Stimulated activated CD8-positive, alpha-beta memory T cell treated with anti-CD3 and anti-CD28 coated beads, Interleukin-4, amount 100 ng/mL, for 4 hours (primary cell): ENCODE measurements at regions not wholly inside any gene's neighbourhood (a gene's known extent, or its start where the extent isn't known, plus 50 kb on each side); places are given as distances from the start of the nearest gene placed in this dataset.
A peak's percentile ranks its signal among the peaks of the same experiment; 100 is the strongest.
"Not testable (repeated sequence)": the region's sequence is repeated elsewhere in the genome, so short reads cannot be mapped to it uniquely, and the experiment has no call there.

Experiments
- DNase-seq, 2 donors: peaks; one replicate each; pipeline ENCODE4 v3.0.0-alpha.2; 2020; ENCODE audit warnings: low read depth in 2 of 2, low spot score in 1 of 2

DNA sequence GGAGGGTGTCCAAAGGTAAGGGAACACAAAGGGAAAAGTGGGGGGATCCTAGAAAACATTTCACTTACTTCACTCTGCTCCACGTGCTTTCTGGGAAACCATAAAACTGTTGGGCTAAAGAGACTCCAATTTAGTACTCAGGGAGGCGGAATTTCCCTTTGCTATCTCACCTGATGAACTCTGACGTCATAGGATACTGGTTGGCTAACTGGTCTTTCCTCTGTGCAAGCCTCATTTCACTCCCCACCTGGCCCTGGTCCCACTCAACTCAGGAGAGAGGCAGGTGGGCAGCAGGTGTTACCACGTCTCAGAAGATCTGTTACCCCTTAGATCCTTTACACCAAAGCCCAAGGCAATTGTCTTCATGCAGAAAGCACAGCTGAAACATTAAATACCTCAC is 51.8 kb upstream of the PMAIP1 start:
- no peak for DNase-seq

DNA sequence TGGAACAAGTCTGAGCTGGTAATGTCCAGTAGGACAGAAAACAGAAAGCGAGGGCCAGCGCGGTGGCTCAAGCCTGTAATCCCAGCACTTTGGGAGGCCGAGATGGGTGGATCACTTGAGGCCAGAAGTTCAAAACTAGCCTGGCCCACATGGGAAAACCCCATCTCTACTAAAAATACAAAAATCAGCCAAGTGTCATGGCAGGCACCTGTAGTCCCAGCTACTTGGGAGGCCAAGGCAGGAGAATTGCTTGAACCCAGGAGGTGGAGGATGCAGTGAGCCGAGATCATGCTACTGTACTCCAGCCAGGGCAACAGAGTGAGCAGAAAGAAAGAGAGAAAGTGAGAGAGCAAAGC is 52.3 kb upstream of the PMAIP1 start:
- not testable (repeated sequence) for DNase-seq

DNA sequence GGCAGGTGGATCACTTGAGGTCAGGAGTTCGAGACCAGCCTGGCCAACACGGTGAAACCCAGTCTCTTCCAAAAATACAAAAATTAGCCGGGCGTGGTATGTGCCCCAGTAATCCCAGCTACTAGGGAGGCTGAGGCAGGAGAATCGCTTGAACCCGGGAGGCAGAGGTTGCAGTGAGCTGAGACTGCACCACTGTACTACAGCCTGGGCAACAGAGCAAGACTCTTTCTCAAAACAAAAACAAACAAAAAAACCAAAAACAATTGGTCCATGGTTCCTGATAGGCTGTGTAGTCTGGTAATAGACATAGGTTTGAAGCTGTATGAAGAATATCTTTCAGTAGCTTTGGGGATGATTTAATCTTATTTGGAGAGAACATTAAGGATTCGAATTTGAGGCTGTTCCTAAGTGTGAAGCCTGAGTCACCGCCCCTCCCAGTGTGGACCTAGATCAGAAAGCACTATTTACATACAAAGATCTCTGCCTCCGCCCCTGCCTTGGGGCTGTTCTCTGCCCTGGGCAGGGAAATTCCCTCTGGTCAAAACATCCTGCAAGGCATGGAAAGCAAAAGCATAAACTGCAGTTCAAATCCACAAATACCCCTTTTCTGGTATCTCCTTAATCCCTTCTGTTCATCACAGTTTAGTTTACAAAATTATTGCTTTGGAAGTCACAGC is 52.8 kb upstream of the PMAIP1 start:
- no peak for DNase-seq

DNA sequence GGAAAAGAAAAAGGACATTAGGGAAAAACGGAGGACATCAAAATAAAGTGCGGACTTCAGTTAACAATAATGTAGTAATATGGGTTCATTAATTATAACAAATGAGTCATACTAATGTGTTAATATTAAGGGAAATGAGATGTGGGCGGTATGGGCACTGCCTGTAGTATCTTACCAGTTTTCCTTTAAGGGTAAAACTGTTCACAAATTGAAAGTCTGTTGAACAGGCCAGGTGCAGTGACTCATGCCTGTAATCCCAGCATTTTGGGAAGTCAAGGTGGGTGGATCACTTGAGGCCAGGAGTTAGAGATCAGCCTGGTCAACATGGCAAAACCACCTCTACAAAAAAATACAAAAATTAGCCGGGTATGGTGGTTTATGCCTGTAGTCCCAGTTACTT is 56.8 kb upstream of the PMAIP1 start:
- no peak for DNase-seq

DNA sequence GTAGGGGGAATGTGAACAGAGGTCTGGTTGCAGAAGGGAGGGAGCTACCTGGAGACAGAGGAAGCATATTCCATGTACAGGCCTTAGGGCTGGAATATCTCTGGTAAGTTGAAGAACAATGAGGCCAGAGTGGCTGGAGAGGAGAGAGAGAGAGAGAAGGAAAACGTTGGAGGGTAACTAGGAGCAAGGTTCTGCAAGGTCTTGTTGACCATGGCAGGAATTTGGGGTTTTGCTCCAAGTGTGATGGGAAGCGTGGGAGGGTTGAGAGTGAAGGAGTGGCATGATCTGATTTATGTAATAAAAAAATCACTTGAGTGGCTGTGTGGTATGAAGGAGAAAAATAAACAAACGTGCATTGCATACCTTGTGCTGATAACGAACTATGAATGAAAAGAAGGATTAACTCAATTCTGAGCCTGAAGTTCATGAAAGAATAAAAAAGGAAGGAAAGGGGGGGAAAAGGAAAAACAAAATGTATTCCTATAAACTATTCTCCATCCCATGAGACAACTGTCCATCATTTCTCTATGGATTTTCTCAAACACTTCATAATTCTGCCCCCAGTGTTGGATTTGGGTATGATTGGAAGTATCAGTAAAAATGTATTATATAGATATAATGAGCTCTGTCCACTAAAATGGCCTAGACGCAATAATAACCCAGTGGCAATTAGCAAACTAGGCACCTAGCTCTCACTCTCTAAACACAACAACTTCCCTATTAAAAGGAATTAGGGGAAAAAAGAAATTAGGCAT is 59.7 kb upstream of the PMAIP1 start:
- DNase-seq = no peak

DNA sequence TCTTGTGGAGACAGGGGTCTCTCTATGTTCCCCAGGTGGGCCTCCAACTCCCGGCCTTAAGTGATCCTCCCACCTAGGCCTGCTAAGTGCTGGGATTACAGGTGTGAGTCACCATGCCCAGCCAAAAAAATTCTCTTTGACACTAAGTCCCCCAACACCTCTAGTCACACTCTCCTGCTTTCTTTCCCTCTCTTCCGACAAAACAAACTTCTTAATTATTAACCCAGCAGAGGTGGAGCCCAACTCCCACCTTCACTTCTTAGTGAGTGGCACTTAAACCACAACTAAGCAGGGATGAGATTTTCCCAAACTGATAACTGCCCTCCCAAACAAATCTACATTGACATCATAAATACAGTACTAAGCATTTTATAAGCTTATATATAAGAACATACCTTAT is 60.5 kb upstream of the PMAIP1 start:
- DNase-seq = no peak

DNA sequence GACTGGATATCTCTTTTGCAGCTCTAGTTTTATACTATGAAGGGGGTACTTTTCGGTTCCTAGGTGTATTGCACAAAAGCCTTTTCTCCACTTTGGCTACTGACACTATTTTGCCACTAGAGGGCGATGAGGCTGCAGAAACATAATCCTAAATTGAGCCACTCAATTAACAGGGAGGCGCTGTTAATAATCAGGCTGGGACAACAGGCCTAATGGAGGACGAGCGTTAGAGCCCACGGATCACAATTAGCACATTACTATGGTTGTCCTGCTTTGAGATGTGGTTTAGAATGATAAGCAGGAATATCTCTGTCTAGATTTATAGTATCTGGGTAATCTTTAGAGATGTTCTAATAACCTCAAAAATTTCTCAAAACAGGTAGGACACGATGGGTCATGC is 62.2 kb upstream of the PMAIP1 start:
- peak; percentile 21 for DNase-seq

DNA sequence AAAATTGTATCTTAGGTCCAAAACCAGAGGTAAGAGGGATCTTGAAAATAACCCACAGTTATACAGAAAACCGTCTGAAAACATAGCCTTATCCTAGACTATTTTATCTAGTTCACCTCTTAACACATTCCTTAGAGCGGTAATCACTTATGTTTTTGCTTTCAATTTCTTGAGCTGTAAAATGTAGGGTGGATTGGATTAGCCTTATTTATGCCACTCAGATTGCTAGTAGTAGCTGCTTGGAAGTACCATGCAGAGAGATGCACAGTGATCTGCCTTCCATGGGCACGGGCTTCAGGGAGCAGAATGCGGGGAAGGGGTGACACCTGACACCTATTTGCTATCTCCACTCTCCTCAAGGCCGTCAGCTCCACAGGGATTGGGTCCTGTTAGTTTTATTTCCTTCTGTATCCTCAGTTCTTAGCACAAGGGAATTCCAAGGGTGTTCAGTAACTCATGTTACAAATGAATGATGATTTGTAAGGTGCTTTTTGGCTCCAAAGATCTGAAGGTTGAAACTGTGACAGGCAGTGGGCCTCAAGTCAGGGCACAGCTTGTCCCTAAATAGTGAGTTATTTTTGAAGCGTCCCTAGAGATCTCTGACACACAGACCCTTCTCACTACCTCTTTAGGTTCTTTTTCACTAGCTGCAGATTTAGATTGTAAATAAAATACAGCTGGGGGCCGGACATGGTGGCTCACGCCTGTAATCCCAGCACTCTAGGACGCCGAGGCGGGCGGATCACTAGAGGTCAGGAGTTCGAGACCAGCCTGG is 64.0 kb upstream of the PMAIP1 start:
- DNase-seq = no peak

DNA sequence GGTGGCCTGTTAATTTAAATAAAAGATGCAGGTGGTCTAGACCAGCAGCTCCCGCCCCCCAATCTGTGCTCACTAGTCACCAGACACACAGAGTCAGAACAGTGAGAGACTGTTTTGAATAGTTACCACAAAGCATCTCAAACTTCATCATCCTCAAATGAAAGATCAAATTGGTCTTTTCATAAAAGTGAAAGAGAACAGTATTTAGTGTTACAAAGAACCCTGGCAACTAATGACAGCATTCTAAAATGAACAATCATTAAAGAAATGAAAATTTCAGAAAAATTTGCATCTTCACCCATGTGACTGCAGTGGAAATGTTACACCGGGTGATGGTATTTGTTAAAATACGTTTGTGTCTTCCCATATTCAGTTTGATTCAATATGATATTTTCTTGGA is 65.5 kb upstream of the PMAIP1 start:
- DNase-seq = no peak

DNA sequence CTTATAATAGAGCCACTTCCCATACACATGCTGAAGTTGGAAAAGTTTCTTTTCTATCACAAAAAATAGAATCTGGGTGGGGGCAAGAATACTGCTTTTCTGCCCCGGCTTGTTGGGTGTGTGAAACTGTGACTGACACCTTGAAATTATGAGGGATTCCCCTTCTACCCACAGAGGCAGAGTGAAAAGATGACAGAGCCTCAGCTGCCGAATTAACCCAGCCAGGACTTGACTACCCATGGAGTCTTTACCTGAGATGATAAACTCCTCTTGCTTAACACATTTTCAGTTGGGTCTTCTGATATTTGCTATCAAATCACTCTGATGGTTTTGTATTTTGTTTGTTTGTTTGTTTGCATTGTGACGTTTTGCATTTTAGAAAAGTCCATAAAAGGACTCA is 66.0 kb upstream of the PMAIP1 start:
- no peak for DNase-seq

DNA sequence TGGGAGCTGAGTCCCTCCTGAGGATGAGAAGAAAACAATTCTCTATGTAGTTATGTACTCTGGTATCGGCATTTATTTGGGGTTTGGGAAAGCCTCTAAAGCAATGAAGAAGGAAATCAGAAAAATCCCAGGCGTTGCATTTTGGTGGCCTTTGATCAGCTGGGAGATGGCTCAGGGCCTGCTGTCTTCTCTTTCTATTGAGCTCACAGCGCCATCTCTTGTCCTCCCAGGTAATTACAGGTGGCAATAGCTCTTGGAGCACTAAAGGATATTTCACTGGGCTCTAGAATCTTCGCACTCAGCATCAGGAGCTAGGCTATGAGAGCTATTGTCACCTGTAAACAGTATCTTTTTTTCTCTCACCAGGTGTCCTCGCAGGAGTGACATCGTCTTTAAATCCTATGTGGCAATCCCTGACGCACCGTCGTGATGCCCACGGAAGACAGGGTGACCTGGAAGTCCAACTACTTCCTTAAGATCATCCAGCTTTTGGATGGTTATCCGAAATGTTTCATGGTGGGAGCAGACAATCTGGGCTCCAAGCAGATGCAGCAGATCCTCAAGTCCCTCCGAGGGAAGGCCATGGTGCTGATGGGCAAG is 76.1 kb upstream of the PMAIP1 start:
- no peak for DNase-seq

DNA sequence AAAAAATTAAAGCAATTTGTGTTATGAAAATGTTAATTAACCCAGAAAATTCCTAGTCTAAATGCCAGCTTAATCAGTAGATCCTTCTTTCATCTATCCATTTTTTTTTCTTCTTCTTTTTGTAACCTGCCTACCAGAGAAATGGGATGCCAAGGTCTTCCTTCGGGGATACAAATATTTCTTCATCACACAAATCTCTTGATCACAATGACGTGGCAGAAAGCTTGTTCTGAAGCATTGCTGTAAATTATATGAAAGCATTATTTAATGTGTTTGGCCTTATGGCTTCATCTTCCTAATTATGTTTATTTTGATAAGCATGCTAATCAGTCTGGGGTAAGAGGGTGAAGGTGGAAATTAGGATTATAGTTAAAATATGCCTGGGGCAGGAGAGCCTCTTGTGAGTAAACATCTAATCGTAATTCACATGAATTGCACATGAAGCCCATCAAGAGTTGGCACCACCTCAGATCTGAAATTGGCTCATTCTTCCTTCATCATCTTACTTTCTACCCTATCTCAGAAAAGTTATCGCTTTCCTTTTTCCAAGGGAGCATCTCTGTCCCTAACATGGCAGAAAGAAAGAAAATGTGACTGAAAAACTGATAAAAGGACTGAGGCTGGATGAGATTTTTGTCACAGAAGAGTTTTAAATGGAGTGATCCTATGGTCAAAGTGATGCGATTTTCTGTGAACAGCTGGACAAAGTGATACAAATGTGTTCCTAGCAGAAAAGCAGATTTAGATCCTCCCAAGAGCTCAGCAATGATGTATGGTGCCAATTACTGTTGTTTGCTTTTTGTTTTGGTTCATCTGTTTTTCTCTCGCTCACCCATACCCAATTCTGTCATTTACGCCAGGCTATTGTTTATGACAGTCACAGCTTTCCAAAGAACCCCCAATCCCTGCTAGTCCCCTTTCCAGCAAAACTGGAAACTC is 76.9 kb upstream of the PMAIP1 start:
- no peak for DNase-seq

DNA sequence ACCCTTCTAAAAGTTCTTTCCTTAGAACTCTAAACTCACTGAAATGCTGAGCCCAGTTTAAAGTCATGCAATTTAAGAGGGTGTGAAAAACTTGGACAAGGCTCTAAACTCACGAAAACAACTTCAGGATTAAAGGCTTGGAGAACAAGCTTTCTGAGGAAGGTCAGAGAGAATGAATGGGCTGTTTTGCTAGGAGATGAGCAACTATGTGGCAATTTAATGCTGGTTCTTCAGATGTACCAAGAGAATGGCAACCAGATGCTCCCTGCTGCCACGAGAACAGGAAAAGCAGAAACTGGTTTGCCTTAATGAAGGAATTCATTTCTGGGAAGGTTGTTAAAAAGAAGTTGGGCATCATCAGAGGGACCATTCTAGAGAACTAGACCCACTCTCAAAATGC is 77.8 kb upstream of the PMAIP1 start:
- no peak for DNase-seq

DNA sequence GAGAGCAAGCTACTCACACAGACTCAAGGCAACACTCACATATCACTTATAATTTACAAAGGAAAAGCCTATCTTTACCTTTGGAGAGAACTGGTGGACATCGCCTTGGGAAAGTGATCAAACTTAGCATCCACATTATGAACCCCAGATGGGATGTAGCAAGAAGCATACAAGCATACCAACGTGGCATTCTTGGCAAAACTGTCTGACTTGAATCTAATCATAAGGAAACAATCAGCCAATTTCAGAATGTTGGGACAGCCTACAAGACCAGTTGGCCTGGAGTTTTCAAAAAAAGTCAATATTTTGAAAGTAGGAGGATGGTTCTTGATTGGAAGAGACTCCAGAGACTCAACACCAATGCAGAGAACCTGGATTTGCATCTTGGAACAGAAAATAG is 79.1 kb upstream of the PMAIP1 start:
- DNase-seq = no peak

DNA sequence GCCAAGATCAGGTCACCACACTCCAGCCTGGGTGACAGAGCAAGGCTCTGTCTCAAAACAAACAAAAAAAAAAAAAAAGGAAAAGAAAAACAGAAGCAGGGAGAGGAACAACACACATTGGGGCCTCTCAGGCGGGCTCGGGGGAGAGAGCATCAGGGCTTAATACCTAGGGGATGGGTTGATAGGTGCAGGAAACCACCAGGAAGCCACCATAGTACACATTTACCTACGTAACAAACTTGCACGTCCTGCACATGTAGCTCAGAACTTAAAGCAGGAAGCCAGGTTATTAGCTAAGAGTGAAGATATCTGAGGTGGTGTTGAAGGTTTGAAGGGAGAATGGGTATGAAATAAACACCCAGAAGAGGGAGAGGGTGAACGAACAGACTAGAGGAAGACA is 81.0 kb upstream of the PMAIP1 start:
- no peak for DNase-seq

DNA sequence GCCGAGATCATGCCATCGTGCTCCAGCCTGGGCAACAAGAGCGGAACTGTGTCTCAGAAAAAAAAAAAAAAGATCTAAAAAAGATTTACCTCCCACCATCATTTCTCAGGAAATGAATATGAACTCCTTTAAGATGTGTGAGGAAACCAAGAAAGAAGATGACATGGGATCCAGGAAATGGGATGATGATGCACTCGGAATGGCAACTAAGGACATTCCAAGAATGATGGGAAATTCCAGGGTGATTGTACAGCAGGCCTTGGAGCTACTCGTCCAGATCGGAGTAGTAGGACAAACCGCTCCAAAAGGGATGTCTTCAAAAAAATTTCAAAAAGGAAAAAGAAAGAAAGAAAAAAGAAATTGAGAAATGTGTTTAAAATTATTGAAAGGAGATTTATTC is 84.9 kb upstream of the PMAIP1 start:
- no peak for DNase-seq

DNA sequence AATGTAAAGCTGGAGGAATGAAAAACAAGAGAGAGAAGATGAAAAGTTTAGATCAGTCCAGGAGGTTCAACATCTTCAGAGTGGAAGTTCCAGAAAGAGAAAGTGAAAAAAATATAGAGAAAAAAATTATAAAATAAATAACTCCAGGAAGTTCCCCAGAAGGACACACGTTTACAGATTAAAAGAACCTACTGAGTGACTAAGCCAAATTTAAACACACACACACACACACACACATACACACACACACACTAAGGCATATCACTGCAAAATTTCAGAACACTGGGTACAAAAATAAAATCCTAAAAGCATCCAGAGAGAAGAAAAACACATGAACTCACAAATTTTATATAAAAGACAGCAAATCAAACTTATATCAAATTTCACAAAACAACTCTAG is 85.9 kb upstream of the PMAIP1 start:
- DNase-seq = no peak

DNA sequence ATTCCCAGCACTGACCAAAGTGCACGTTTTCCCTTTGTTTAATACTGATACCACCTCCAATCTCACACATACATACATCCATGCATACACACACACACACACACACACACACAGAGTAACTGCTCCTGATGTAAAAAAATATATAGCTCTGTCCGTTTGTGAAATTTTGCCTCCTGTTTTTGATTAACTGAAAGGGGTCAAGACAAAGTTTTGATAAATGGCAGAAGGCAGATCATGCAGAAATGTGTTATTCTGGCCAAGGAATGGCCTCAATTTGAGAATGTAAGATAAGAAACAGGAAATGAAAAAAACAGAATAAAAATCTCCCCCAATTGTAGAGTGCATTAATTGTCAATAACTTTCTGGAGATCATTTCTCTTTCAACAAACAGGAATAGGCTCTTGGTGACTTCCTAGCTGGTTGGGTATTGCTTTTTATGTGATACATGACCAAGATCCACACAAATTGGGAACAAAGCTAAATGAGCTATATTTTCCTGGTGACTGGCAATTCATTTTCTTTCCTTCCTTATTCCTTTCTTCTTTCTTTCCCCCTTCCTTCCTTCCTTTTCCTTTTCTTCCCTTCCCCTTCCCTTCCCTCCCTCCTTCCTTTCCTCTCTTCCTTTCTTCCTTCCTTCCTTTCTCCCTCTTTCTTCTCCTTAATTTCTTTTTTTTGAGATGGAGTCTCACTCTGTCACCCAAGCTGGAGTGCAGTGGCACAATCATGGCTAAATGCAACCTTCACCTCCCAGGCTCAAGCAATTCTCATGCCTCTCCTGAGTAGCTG is 88.9 kb upstream of the PMAIP1 start:
- no peak for DNase-seq

DNA sequence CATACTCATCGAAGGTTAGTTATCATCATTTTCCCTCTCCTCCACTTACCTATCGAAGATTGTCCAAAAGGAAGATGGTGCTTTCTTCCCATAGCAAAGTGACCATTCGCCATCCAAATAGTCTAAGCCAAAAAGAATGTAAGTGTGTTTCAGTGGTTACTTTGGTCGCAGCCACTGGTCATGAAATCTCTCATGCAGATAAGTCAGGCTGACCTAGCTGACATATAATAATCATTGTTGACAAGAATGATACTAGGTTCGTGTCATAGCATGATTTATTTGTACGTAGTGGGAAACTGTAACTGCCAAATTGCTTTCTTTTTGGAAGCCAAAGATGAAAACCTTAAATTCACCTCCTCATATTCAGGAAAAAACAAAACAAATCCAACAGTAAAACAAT is 89.6 kb upstream of the PMAIP1 start:
- DNase-seq = no peak

DNA sequence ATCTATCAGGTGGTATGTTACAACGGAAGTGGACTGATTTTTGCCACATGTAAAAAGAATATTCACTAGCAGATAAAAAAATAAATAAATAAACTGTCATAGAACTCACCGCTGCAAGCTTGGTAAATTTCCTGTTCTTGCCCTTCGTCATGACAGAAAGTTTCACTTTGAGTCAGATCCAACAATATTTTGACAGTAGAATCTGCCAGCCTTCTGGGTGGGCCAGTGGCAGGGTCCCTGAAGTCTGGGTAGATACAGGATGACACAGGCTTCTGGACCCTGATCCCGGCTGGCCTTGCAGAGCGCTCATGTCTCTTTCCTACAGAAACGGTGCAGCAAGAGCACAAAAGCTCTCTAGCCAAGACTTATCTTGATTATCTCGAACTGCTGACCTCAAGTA is 97.8 kb upstream of the PMAIP1 start:
- DNase-seq = no peak
